ENCODE measurements at regions not wholly inside any gene's neighbourhood (a gene's known extent, or its start where the extent isn't known, plus 50 kb on each side); places are given as distances from the start of the nearest gene placed in this dataset.

GRCh38 chr3:150237490-150237889, 170.6 kb upstream of the TSC22D2 start:
- no peak for TF ChIP-seq HMGXB4 (CRISPR knock-in tag; IDR thresholded peaks at IDR 0.05; ENCODE audit: borderline replicate concordance)
- no peak for TF ChIP-seq PBX3 (IDR thresholded peaks at IDR 0.05)
- TF ChIP-seq POLR2A (IDR thresholded peaks at IDR 0.05; ENCODE audit: low read length): no peak
- no peak for TF ChIP-seq KDM1A (IDR thresholded peaks at IDR 0.05; ENCODE audit: low read depth)
- no peak for TF ChIP-seq CTCF (IDR thresholded peaks at IDR 0.05)

All from A549 (cell line).